DND-41 (cell line): ENCODE measurements at regions not wholly inside any gene's neighbourhood (a gene's known extent, or its start where the extent isn't known, plus 50 kb on each side); places are given as distances from the start of the nearest gene placed in this dataset.

Source experiments
- ATAC-seq: fragments of 200-7000 bp; cut with Tn5 transposase; 3 replicates; pipeline ENCODE4 v1.9.1; 2021; ENCODE audit warnings: low read depth; ENCODE audit not compliant: insufficient read depth
- DNase-seq: peaks from one replicate; pipeline ENCODE4 v3.0.0-alpha.2; 2020
- H2AFZ ChIP-seq: 2 replicates; pipeline ENCODE4 v1.6.0; 2012; ENCODE audit warnings: low read depth, low read length
- H3K27ac ChIP-seq: 2 replicates; pipeline ENCODE4 v1.5.1; 2012; ENCODE audit warnings: low read length, inconsistent platforms
- H3K27me3 ChIP-seq: fragments of 200-600 bp; sonication (generic); 2 replicates; pipeline ENCODE4 v1.6.0; 2012; ENCODE audit warnings: low read length, mild to moderate bottlenecking, inconsistent platforms; ENCODE audit not compliant: insufficient read depth, poor library complexity
- H3K36me3 ChIP-seq: 2 replicates; pipeline ENCODE4 v1.5.1; 2012; ENCODE audit warnings: low read length, inconsistent platforms; ENCODE audit not compliant: insufficient read depth
- H3K4me1 ChIP-seq: 2 replicates; pipeline ENCODE4 v1.5.1; 2012; ENCODE audit warnings: mild to moderate bottlenecking, low read length; ENCODE audit not compliant: insufficient read depth
- H3K4me2 ChIP-seq: 2 replicates; pipeline ENCODE4 v1.6.0; 2012; ENCODE audit warnings: mild to moderate bottlenecking, moderate library complexity, low read length, inconsistent platforms; ENCODE audit not compliant: insufficient read depth
- H3K4me3 ChIP-seq, 2 experiments: fragments of 200-600 bp in 1 of 2; shearing (Covaris generic) in 1 of 2; 2 replicates each; pipeline ENCODE4 v1.5.1; 2012 to 2016; ENCODE audit warnings: inconsistent platforms in 2 of 2, low read length in 2 of 2, mild to moderate bottlenecking in 2 of 2, low read depth in 1 of 2, moderate library complexity in 1 of 2
- H3K79me2 ChIP-seq: 2 replicates; pipeline ENCODE4 v1.6.0; 2012; ENCODE audit warnings: low read length, inconsistent platforms; ENCODE audit not compliant: insufficient read depth
- H3K9ac ChIP-seq: 2 replicates; pipeline ENCODE4 v1.6.0; 2012; ENCODE audit warnings: low read depth, mild to moderate bottlenecking, inconsistent platforms, low read length, moderate library complexity
- H3K9me3 ChIP-seq: 2 replicates; pipeline ENCODE4 v1.5.1; 2012; ENCODE audit warnings: low read length, moderate library complexity, mild to moderate bottlenecking, inconsistent platforms; ENCODE audit not compliant: insufficient read depth, severe bottlenecking
- H4K20me1 ChIP-seq: 2 replicates; pipeline ENCODE4 v1.6.0; 2012; ENCODE audit warnings: low read length; ENCODE audit not compliant: insufficient read depth
- EZH2 ChIP-seq: IDR thresholded peaks from 3 replicates; pipeline ENCODE4 v1.6.1; 2012; ENCODE audit warnings: borderline replicate concordance, low read depth, mild to moderate bottlenecking, moderate library complexity, low read length, inconsistent platforms; ENCODE audit not compliant: severe bottlenecking
- TF ChIP-seq, protein P1 (sequence below): IDR thresholded peaks from 2 replicates; pipeline ENCODE4 v1.5.1; 2012; ENCODE audit warnings: borderline replicate concordance, low read length, moderate library complexity, mild to moderate bottlenecking; ENCODE audit not compliant: poor library complexity, severe bottlenecking; ENCODE audit errors: extremely low read depth

DNA sequence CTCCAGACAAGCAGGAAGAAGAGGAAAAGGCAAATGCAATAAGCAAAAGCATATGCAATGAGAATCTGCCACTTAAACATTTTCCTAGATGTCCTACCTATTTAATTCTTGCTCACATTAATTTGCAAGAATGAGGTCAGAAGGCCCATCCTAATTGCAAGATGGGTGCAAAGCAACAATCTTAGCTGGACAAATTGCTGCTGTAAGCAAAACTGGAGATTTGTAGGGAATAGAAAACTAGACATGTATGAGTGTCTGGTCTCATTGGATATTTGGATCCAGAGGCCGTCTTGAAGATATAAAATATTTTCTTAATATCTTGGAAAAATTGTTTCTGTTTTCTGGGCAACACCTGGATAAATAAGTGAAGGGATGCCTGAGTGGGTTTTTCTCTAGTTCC, 150.1 kb upstream of the PGR start:
- no peak for ATAC-seq
- Histone ChIP-seq H3K27ac (no peak overlapping the region), H3K36me3 (no peaks in the 10 kb centered on the region), H3K4me1 (no peaks in the 10 kb centered on the region), H2AFZ (no peak overlapping the region), H3K9me3 (no peaks in the 10 kb centered on the region), H4K20me1 (no peaks in the 10 kb centered on the region), H3K4me2 (no peak overlapping the region), H3K9ac (no peak overlapping the region), H3K27me3 (no peaks in the 10 kb centered on the region), H3K79me2 (no peaks in the 10 kb centered on the region), H3K4me3 (no peak overlapping the region)
- TF ChIP-seq EZH2: no peak
- TF ChIP-seq, protein P1, sequence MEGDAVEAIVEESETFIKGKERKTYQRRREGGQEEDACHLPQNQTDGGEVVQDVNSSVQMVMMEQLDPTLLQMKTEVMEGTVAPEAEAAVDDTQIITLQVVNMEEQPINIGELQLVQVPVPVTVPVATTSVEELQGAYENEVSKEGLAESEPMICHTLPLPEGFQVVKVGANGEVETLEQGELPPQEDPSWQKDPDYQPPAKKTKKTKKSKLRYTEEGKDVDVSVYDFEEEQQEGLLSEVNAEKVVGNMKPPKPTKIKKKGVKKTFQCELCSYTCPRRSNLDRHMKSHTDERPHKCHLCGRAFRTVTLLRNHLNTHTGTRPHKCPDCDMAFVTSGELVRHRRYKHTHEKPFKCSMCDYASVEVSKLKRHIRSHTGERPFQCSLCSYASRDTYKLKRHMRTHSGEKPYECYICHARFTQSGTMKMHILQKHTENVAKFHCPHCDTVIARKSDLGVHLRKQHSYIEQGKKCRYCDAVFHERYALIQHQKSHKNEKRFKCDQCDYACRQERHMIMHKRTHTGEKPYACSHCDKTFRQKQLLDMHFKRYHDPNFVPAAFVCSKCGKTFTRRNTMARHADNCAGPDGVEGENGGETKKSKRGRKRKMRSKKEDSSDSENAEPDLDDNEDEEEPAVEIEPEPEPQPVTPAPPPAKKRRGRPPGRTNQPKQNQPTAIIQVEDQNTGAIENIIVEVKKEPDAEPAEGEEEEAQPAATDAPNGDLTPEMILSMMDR: no peak
- DNase-seq: no peak

DNA sequence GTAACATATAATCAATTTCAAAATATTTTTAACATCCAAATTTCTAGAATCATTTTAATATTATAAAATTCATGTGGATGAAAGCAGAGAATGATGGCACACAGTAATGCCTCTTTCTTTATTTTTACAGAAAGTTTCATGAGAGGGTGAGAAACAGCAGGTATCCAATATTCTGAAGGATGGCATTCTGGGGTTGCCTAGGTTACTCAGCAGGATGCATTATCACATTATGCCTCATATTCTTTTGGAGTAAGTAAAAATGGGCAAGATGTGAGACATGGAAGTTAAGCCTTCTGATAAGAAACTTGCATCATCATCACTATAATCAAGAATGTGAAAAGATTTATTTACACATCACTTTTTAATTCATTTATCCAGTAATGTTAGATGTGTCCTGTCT, 148.7 kb upstream of the PGR start:
- H3K4me3 ChIP-seq: no peak overlapping the region
- no peak for ATAC-seq
- no peak overlapping the region for H3K4me2 ChIP-seq
- H3K27ac ChIP-seq: no peak overlapping the region
- no peak overlapping the region for H2AFZ ChIP-seq
- no peaks in the 10 kb centered on the region for H3K4me1 ChIP-seq
- no peaks in the 10 kb centered on the region for H3K36me3 ChIP-seq
- H4K20me1 ChIP-seq: no peaks in the 10 kb centered on the region
- H3K27me3 ChIP-seq: no peaks in the 10 kb centered on the region
- no peak for DNase-seq
- H3K9me3 ChIP-seq: no peaks in the 10 kb centered on the region
- no peak overlapping the region for H3K9ac ChIP-seq
- H3K79me2 ChIP-seq: no peaks in the 10 kb centered on the region
- TF ChIP-seq, protein P1: no peak
- TF ChIP-seq EZH2: no peak

DNA sequence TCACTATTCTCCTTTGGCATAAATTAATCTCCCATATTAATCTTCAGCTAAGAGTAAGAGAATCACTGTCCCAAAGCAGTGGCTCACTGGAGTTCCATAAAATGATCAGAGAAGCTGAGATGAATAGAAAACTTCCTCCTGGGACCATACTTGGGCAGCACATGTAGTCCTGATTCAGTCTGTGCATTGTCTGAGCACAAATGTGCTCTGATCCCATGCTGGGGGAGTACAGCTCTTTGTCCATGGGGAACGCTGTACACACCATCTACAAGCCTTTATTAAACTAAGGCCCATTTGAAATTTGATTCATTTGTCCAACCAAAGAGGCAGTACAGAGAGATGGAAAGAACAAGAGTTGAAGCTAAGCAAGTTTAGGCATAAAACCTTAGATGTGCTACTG, 147.4 kb upstream of the PGR start:
- Histone ChIP-seq H3K9me3 (no peaks in the 10 kb centered on the region), H3K27me3 (no peaks in the 10 kb centered on the region), H3K4me1 (no peaks in the 10 kb centered on the region), H4K20me1 (no peaks in the 10 kb centered on the region), H3K27ac (no peak overlapping the region), H3K9ac (no peak overlapping the region), H3K4me3 (no peak overlapping the region), H3K79me2 (no peaks in the 10 kb centered on the region), H3K36me3 (no peaks in the 10 kb centered on the region), H3K4me2 (no peak overlapping the region), H2AFZ (no peak overlapping the region)
- TF ChIP-seq, protein P1: no peak
- no peak for TF ChIP-seq EZH2
- no peak for DNase-seq
- no peak for ATAC-seq

DNA sequence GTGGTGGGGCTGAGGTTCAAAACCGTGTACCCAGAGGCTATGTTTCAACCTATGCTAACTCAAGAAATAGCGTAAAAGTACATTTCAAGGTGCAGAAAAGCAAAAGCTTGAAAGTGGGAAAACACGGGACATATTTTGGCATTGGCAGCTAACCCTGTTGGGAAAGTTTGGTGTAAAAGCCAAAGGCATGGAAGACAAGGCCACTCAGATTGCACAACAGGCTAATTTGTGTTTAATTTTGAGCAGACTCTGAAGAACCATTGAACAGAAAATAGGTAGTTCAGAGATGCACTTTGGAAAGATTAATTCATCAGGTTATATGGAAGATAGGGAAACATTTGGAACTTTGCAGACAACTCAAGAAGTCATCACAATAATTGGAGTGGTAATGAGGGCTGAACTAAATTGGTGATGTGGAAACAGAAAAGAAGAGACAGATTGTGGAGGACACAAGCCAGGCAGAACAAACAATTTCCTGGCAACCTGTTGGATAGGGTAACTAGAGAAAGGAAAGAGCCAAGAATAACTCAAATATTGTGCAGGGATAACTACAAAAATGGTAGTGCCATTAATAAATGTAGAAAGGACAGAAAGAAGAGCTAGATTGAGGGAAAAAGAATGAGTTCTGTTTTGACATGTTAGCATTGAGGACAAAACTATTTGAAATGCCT, 140.5 kb upstream of the PGR start:
- no peak overlapping the region for H3K4me3 ChIP-seq
- no peak overlapping the region for H3K4me2 ChIP-seq
- H2AFZ ChIP-seq: no peak overlapping the region
- TF ChIP-seq, protein P1: no peak
- TF ChIP-seq EZH2: no peak
- no peak overlapping the region for H3K9ac ChIP-seq
- no peaks in the 10 kb centered on the region for H3K36me3 ChIP-seq
- DNase-seq (no peak), ATAC-seq (no peak)
- no peaks in the 10 kb centered on the region for H3K27me3 ChIP-seq
- H3K79me2 ChIP-seq: no peaks in the 10 kb centered on the region
- H3K4me1 ChIP-seq: no peaks in the 10 kb centered on the region
- H3K27ac ChIP-seq: no peak overlapping the region
- H4K20me1 ChIP-seq: no peaks in the 10 kb centered on the region
- no peaks in the 10 kb centered on the region for H3K9me3 ChIP-seq
